Upper lobe of left lung (tissue), 6 donors: ENCODE measurements at regions not wholly inside any gene's neighbourhood (a gene's known extent, or its start where the extent isn't known, plus 50 kb on each side); places are given as distances from the start of the nearest gene placed in this dataset.

Experiments
- ATAC-seq, 2 donors: fragments of 200-7000 bp; cut with Tn5 transposase; one replicate each; pipeline ENCODE4 v1.9.1; 2022; ENCODE audit warnings: mild to moderate bottlenecking in 2 of 2, moderate library complexity in 2 of 2; ENCODE audit not compliant: low FRiP score in 2 of 2
- DNase-seq, 2 donors: peaks; one replicate each; pipeline ENCODE4 v3.0.0-alpha.2; 2019 to 2020
- H3K27ac ChIP-seq, 4 donors: fragments of 200-600 bp; sonication (generic); one replicate each; pipeline ENCODE4 v1.5.1; 2016 to 2019
- H3K27me3 ChIP-seq, 4 donors: fragments of 200-600 bp; sonication (generic); one replicate each; pipeline ENCODE4 v1.5.1; 2017 to 2019
- H3K36me3 ChIP-seq, 4 donors: fragments of 200-600 bp; sonication (generic); one replicate each; pipeline ENCODE4 v1.5.1; 2016 to 2019
- H3K4me1 ChIP-seq, 4 donors: fragments of 200-600 bp; sonication (generic); one replicate each; pipeline ENCODE4 v1.5.1; 2018 to 2019
- H3K4me3 ChIP-seq, 4 donors: fragments of 200-600 bp; sonication (generic); one replicate each; pipeline ENCODE4 v1.5.1; 2017 to 2019; ENCODE audit warnings: mild to moderate bottlenecking in 2 of 4, moderate library complexity in 1 of 4
- H3K9me3 ChIP-seq, 4 donors: fragments of 200-600 bp; sonication (generic); one replicate each; pipeline ENCODE4 v1.5.1; 2018 to 2019
- CTCF ChIP-seq, 6 experiments: fragments of 450-650 bp in 4 of 6; fragments of 200-600 bp in 2 of 6; sonication (generic) in 2 of 6; IDR thresholded peaks; one replicate each; pipeline ENCODE4 v1.5.1; 2016 to 2019; ENCODE audit warnings: antibody characterized with exemption in 6 of 6
- EP300 ChIP-seq, 4 donors: sonication (generic); formaldehyde crosslinking; IDR thresholded peaks; one replicate each; pipeline ENCODE4 v1.5.1; 2017; ENCODE audit warnings: antibody characterized with exemption in 4 of 4, control low read depth in 2 of 4
- POLR2A ChIP-seq, 4 donors: fragments of 450-650 bp; IDR thresholded peaks; one replicate each; pipeline ENCODE4 v1.5.1; 2016 to 2017; ENCODE audit warnings: antibody characterized with exemption in 4 of 4, mild to moderate bottlenecking in 2 of 4
- POLR2AphosphoS5 ChIP-seq, 2 donors: sonication (generic); formaldehyde crosslinking; IDR thresholded peaks; one replicate each; pipeline ENCODE4 v1.5.1; 2017; ENCODE audit warnings: antibody characterized with exemption in 2 of 2
- WGBS, 2 donors: methylation state at CpG; one replicate each; pipeline ENCODE4 v1.1.5; 2017 to 2018; 5-methylcytosine and 5-hydroxymethylcytosine counted together
- donor health status: DM: no; HTN: no; CAD: no; lungs with moderate emphysema.
- donor health status: DM: no; HTN: yes; CAD: no; lungs with severe emphysema.

- TF ChIP-seq CTCF (IDR thresholded peaks at IDR 0.05) (no peak), POLR2AphosphoS5 (IDR thresholded peaks at IDR 0.05) (no peak), POLR2A (IDR thresholded peaks at IDR 0.05) (no peak), EP300 (IDR thresholded peaks at IDR 0.05) (no peak)
- 72 to 75% methylated on average over 3 of the region's 3 CpGs for WGBS, 2 donors
- Histone ChIP-seq H3K27me3 (no peaks in the 10 kb centered on the region), H3K4me1 (no peaks in the 10 kb centered on the region), H3K4me3 (no peak overlapping the region), H3K9me3 (no peaks in the 10 kb centered on the region), H3K36me3 (no peaks in the 10 kb centered on the region), H3K27ac (no peak overlapping the region)
- ATAC-seq (no peak), DNase-seq (no peak)
Observed at GRCh38 chrX:25277574-25277973, 261.8 kb upstream of the ARX start.

- ATAC-seq: no peak
- WGBS, 2 donors: 78 to 88% methylated on average over 3 of the region's 3 CpGs
- H3K4me1 ChIP-seq: no peaks in the 10 kb centered on the region
- H3K36me3 ChIP-seq: no peaks in the 10 kb centered on the region
- no peaks in the 10 kb centered on the region for H3K27me3 ChIP-seq
- TF ChIP-seq EP300 (IDR thresholded peaks at IDR 0.05) (no peak), POLR2AphosphoS5 (IDR thresholded peaks at IDR 0.05) (no peak), POLR2A (IDR thresholded peaks at IDR 0.05) (no peak)
- no peak overlapping the region for H3K27ac ChIP-seq
- H3K9me3 ChIP-seq: no peaks in the 10 kb centered on the region
- no peak overlapping the region for H3K4me3 ChIP-seq
- DNase-seq: no peak
Observed at GRCh38 chrX:25275159-25275558, 259.4 kb upstream of the ARX start.

GRCh38 chrX:25241461-25241860, 225.7 kb upstream of the ARX start:
- H3K4me3 ChIP-seq: no peak overlapping the region
- H3K36me3 ChIP-seq: no peaks in the 10 kb centered on the region
- no peak overlapping the region for H3K27ac ChIP-seq
- ATAC-seq (no peak), DNase-seq (no peak)
- H3K4me1 ChIP-seq: no peaks in the 10 kb centered on the region
- TF ChIP-seq POLR2A (IDR thresholded peaks at IDR 0.05) (no peak), POLR2AphosphoS5 (IDR thresholded peaks at IDR 0.05) (no peak), EP300 (IDR thresholded peaks at IDR 0.05) (no peak), CTCF (IDR thresholded peaks at IDR 0.05) (no peak)
- WGBS, 2 donors: 83 to 86% methylated on average over 2 of the region's 2 CpGs
- no peaks in the 10 kb centered on the region for H3K27me3 ChIP-seq
- no peaks in the 10 kb centered on the region for H3K9me3 ChIP-seq

DNA sequence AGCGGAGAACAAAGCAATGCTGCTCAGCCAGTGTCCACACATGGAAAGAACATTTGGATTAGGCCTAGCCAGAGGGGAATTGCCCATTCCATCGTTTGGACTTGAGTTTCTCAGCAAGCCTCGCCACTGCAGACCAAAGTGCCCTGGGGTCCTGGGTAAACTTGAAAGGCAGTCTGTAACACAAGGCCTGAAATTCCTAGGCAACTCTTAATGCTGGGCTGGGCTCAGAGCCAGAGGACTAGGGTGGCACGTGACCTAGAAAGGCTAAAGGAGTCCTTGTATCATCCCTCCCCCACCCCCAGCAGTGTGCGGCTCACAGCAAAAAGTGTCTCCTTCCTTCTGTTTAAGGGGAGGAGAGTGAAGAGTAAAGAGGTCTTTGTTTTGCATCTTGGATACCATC, 210.4 kb upstream of the ARX start:
- 51% methylated on average over 5 of the region's 5 CpGs; no CpG with 5 or more reads in 1 of the 2 donors for WGBS, 2 donors
- no peak for ATAC-seq

GRCh38 chrX:25219480-25219879, 203.7 kb upstream of the ARX start:
- H3K36me3 ChIP-seq: no peaks in the 10 kb centered on the region
- no peaks in the 10 kb centered on the region for H3K27me3 ChIP-seq
- H3K9me3 ChIP-seq: no peaks in the 10 kb centered on the region
- no peak overlapping the region for H3K4me3 ChIP-seq
- no peaks in the 10 kb centered on the region for H3K4me1 ChIP-seq
- DNase-seq: no peak
- TF ChIP-seq POLR2A (IDR thresholded peaks at IDR 0.05): no peak
- no peak for TF ChIP-seq POLR2AphosphoS5 (IDR thresholded peaks at IDR 0.05)
- TF ChIP-seq CTCF (IDR thresholded peaks at IDR 0.05): no peak
- no peak for TF ChIP-seq EP300 (IDR thresholded peaks at IDR 0.05)
- no peak for ATAC-seq
- H3K27ac ChIP-seq: no peak overlapping the region

More for the DNA sequence above, 210.4 kb upstream of the ARX start:
- H3K27ac ChIP-seq: no peak overlapping the region
- no peak for DNase-seq
- no peaks in the 10 kb centered on the region for H3K9me3 ChIP-seq
- TF ChIP-seq EP300 (IDR thresholded peaks at IDR 0.05): no peak
- TF ChIP-seq CTCF (IDR thresholded peaks at IDR 0.05): no peak
- TF ChIP-seq POLR2AphosphoS5 (IDR thresholded peaks at IDR 0.05): no peak
- H3K4me1 ChIP-seq: no peaks in the 10 kb centered on the region
- H3K4me3 ChIP-seq: no peak overlapping the region
- no peaks in the 10 kb centered on the region for H3K36me3 ChIP-seq
- no peaks in the 10 kb centered on the region for H3K27me3 ChIP-seq
